H1 (cell line): ENCODE measurements at regions not wholly inside any gene's neighbourhood (a gene's known extent, or its start where the extent isn't known, plus 50 kb on each side); places are given as distances from the start of the nearest gene placed in this dataset.

Experiments used
- CTCF ChIA-PET: fragments of 300-600 bp; sonication (Branson Sonifier 250); formaldehyde crosslinking; loops from one replicate; lab custom pipeline; 2021; ENCODE audit not compliant: partially characterized antibody; lab: Charles Lee
- POLR2A ChIA-PET: fragments of 300-600 bp; sonication (Branson Sonifier 250); formaldehyde crosslinking; loops from one replicate; lab custom pipeline; 2021; ENCODE audit warnings: inconsistent platforms; ENCODE audit not compliant: partially characterized antibody; lab: Charles Lee
- DNase-seq, 2 experiments: peaks; one replicate each; pipeline versions ENCODE4 v3.0.0 to v3.0.0-alpha.2; 2010 to 2022; ENCODE audit warnings: low spot score in 2 of 2, low read depth in 1 of 2, mixed read lengths in 1 of 2
- FAIRE-seq: peaks from 2 replicates; lab custom pipeline; 2011; peaks lifted over from hg19 to GRCh38; lab: Jason Lieb, UNC
- H2AFZ ChIP-seq: 2 replicates; pipeline ENCODE4 v1.8.1; 2012; ENCODE audit warnings: low read length, inconsistent platforms
- H2AK5ac ChIP-seq: 2 replicates; pipeline ENCODE4 v1.6.1; 2013; ENCODE audit warnings: low read depth, low read length
- H2BK120ac ChIP-seq: replicated peaks from 2 replicates; pipeline ENCODE3; 2013; ENCODE audit warnings: low read depth, low read length, inconsistent platforms
- H2BK12ac ChIP-seq: 2 replicates; pipeline ENCODE4 v1.6.1; 2013; ENCODE audit warnings: low read depth, low read length
- H2BK15ac ChIP-seq: 2 replicates; pipeline ENCODE4 v1.6.1; 2013; ENCODE audit warnings: low read length
- H2BK20ac ChIP-seq: 2 replicates; pipeline ENCODE4 v1.6.1; 2013; ENCODE audit warnings: low read length
- H2BK5ac ChIP-seq: 2 replicates; pipeline ENCODE4 v1.6.1; 2013; ENCODE audit warnings: low read depth, low read length
- H3K14ac ChIP-seq: 2 replicates; pipeline ENCODE4 v1.6.1; 2013; ENCODE audit warnings: inconsistent platforms; ENCODE audit not compliant: insufficient read length
- H3K18ac ChIP-seq: 2 replicates; pipeline ENCODE4 v1.6.1; 2013; ENCODE audit warnings: low read length; ENCODE audit errors: extremely low read depth
- H3K23ac ChIP-seq: 2 replicates; pipeline ENCODE4 v1.6.1; 2013; ENCODE audit warnings: inconsistent platforms; ENCODE audit not compliant: insufficient read length
- H3K23me2 ChIP-seq: 2 replicates; pipeline ENCODE4 v1.6.1; 2013; ENCODE audit warnings: low read depth, low read length
- H3K27ac ChIP-seq: 2 replicates; pipeline ENCODE4 v1.6.1; 2011; ENCODE audit warnings: low read depth, low read length, inconsistent platforms
- H3K27me3 ChIP-seq, 4 experiments: replicated peaks in 1 of 4; 1 replicate in 1 of 4; 2 replicates in 3 of 4; pipeline versions ENCODE4 v1.6.1 to v1.8.1; 2011 to 2013; ENCODE audit warnings: low read length in 3 of 4, mild to moderate bottlenecking in 3 of 4, inconsistent platforms in 2 of 4, mixed read lengths in 2 of 4, moderate library complexity in 1 of 4; ENCODE audit not compliant: control insufficient read depth in 3 of 4, insufficient read depth in 3 of 4; ENCODE audit errors: extremely low read depth in 1 of 4
- H3K36me3 ChIP-seq, 4 experiments: 2 replicates each; pipeline versions ENCODE4 v1.6.1 to v1.8.1; 2011 to 2013; ENCODE audit warnings: mild to moderate bottlenecking in 4 of 4, low read length in 3 of 4, moderate library complexity in 2 of 4, control low read depth in 1 of 4, inconsistent platforms in 1 of 4; ENCODE audit not compliant: insufficient read depth in 4 of 4, control insufficient read depth in 2 of 4
- H3K4ac ChIP-seq: replicated peaks from 2 replicates; pipeline ENCODE3; 2013; ENCODE audit warnings: low read length, low read depth, mixed read lengths, inconsistent platforms; ENCODE audit not compliant: insufficient read length
- H3K4me1 ChIP-seq, 4 experiments: replicated peaks in 1 of 4; 1 replicate in 1 of 4; 2 replicates in 3 of 4; pipeline versions ENCODE4 v1.6.1 to v1.8.1; 2011 to 2013; ENCODE audit warnings: low read length in 3 of 4, inconsistent platforms in 2 of 4, mixed read lengths in 1 of 4; ENCODE audit not compliant: insufficient read depth in 4 of 4, control insufficient read depth in 3 of 4
- H3K4me2 ChIP-seq, 2 experiments: 2 replicates each; pipeline versions ENCODE4 v1.6.1 to v1.8.1; 2011 to 2013; ENCODE audit warnings: low read depth in 2 of 2, low read length in 2 of 2, control low read depth in 1 of 2, inconsistent platforms in 1 of 2, mild to moderate bottlenecking in 1 of 2; ENCODE audit not compliant: insufficient read depth in 1 of 2
- H3K4me3 ChIP-seq, 4 experiments: fragments of 200-600, 300-600 bp in 1 of 4; sonication (generic), shearing (Covaris generic), sonication (Bioruptor Twin) in 1 of 4; 2 replicates each; pipeline versions ENCODE4 v1.5.1 to v1.8.1; 2011 to 2016; ENCODE audit warnings: low read length in 4 of 4, low read depth in 3 of 4, control low read depth in 2 of 4, inconsistent platforms in 2 of 4, mild to moderate bottlenecking in 2 of 4, mixed read lengths in 1 of 4, moderate library complexity in 1 of 4; ENCODE audit not compliant: insufficient read depth in 2 of 4; ENCODE audit errors: extremely low read depth in 1 of 4
- H3K56ac ChIP-seq: replicated peaks from 2 replicates; pipeline ENCODE3; 2013; ENCODE audit warnings: low read depth, mild to moderate bottlenecking, mixed read lengths, low read length, inconsistent platforms; ENCODE audit not compliant: insufficient read length
- H3K79me1 ChIP-seq: 2 replicates; pipeline ENCODE4 v1.6.1; 2013; ENCODE audit warnings: low read depth, low read length, control low read depth
- H3K79me2 ChIP-seq, 2 experiments: 2 replicates each; pipeline versions ENCODE4 v1.6.1 to v1.8.1; 2012 to 2013; ENCODE audit warnings: low read length in 2 of 2, mild to moderate bottlenecking in 2 of 2, inconsistent platforms in 1 of 2; ENCODE audit not compliant: insufficient read depth in 2 of 2, control insufficient read depth in 1 of 2
- H3K9ac ChIP-seq, 4 experiments: replicated peaks in 1 of 4; 1 replicate in 1 of 4; 2 replicates in 3 of 4; pipeline versions ENCODE4 v1.6.1 to v1.8.1; 2011 to 2013; ENCODE audit warnings: low read depth in 3 of 4, low read length in 3 of 4, control low read depth in 2 of 4, mild to moderate bottlenecking in 2 of 4, moderate library complexity in 2 of 4, inconsistent platforms in 1 of 4; ENCODE audit errors: extremely low read depth in 1 of 4
- H3K9me3 ChIP-seq, 2 experiments: 2 replicates each; pipeline versions ENCODE4 v1.6.1 to v1.8.1; 2012 to 2013; ENCODE audit warnings: mild to moderate bottlenecking in 2 of 2, moderate library complexity in 2 of 2, control low read depth in 1 of 2, inconsistent platforms in 1 of 2, low read depth in 1 of 2, low read length in 1 of 2, mixed read lengths in 1 of 2; ENCODE audit not compliant: insufficient read depth in 2 of 2
- H4K20me1 ChIP-seq, 2 experiments: replicated peaks in 1 of 2; 2 replicates each; pipeline versions ENCODE3 to v1.8.1; 2011 to 2013; ENCODE audit warnings: inconsistent platforms in 2 of 2, low read length in 2 of 2, mild to moderate bottlenecking in 1 of 2; ENCODE audit not compliant: insufficient read depth in 2 of 2, control insufficient read depth in 1 of 2
- H4K5ac ChIP-seq: 2 replicates; pipeline ENCODE4 v1.6.1; 2013; ENCODE audit warnings: low read length, low read depth, mixed read lengths, inconsistent platforms; ENCODE audit not compliant: insufficient read length
- H4K8ac ChIP-seq: 2 replicates; pipeline ENCODE4 v1.8.0; 2013; ENCODE audit warnings: mild to moderate bottlenecking, moderate library complexity, low read length, inconsistent platforms; ENCODE audit not compliant: insufficient read depth; ENCODE audit errors: extremely low read depth
- H4K91ac ChIP-seq: replicated peaks from 2 replicates; pipeline ENCODE3; 2013; ENCODE audit warnings: low read length, mixed read lengths, inconsistent platforms; ENCODE audit not compliant: insufficient read length
- CHD7 ChIP-seq: fragments of 300-600 bp; sonication (generic); IDR thresholded peaks from 2 replicates; pipeline ENCODE4 v1.7.1; 2012; ENCODE audit warnings: low read length, moderate library complexity, mild to moderate bottlenecking, inconsistent platforms; ENCODE audit not compliant: insufficient replicate concordance
- WGBS, 2 experiments: shearing (Covaris generic) in 1 of 2; methylation state at CpG; one replicate each; pipeline versions ENCODE4 v1.1.6 to v1.1.7; 2013 to 2015; ENCODE audit warnings: low lambda C conversion rate in 2 of 2, mixed read lengths in 2 of 2, inconsistent platforms in 1 of 2, low coverage in 1 of 2, missing lambda C conversion rate in 1 of 2; ENCODE audit not compliant: insufficient replicate concordance in 2 of 2, insufficient coverage in 1 of 2, insufficient read length in 1 of 2; ENCODE audit errors: extremely low coverage in 1 of 2, missing lambda C conversion rate in 1 of 2; 5-methylcytosine and 5-hydroxymethylcytosine counted together

DNA sequence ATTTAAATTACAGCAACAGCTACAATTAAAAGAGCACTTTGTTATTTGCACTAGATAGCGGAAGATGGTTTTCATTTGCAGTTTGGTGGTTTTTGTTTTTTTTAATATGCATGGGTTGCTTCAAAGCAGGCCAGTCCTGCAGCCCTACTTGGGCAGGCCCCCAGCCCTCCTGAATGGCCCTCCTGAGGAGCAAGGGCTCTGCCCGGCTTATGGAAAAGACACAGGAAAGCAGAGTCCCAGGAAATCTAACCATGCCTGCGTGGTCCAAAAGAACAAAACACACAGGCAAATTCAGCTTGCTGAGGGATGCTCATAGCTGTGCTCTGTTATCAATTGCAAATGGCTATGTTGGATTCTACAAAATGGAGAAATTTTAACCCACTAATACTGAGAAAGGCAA, 371.1 kb upstream of the ARID1B start:
- H3K56ac ChIP-seq: no peak overlapping the region
- H3K27ac ChIP-seq: no peak overlapping the region
- no peaks in the 10 kb centered on the region for H3K23me2 ChIP-seq
- ChIA-PET CTCF (interaction anchor here (2.2 kb wide), 1 partner anchor 12 kb away, joined by 4 read pairs; no protein-coding TSS in a partner anchor), POLR2A (no interaction called here)
- no peaks in the 10 kb centered on the region for H3K4me1 ChIP-seq
- FAIRE-seq (peak; percentile 13), DNase-seq (no peak)
- H2AFZ ChIP-seq: 0 out of 2 replicates have a peak overlapping the region, but pooled peaks have one; percentile 78
- no peak overlapping the region for H3K18ac ChIP-seq
- no peak overlapping the region for H2BK5ac ChIP-seq
- 91% methylated on average over 3 of the region's 3 CpGs; no CpG with 5 or more reads in 1 of the 2 experiments for WGBS, 2 experiments
- H4K91ac ChIP-seq: no peak overlapping the region
- no peak overlapping the region for H2AK5ac ChIP-seq
- H3K14ac ChIP-seq: no peak overlapping the region
- no peak overlapping the region for H4K8ac ChIP-seq
- no peak overlapping the region for H2BK12ac ChIP-seq
- H2BK15ac ChIP-seq: no peak overlapping the region
- no peak overlapping the region for H3K4me2 ChIP-seq
- no peak overlapping the region for H3K4ac ChIP-seq
- no peaks in the 10 kb centered on the region for H3K27me3 ChIP-seq
- no peaks in the 10 kb centered on the region for H3K79me2 ChIP-seq
- no peaks in the 10 kb centered on the region for H4K20me1 ChIP-seq
- no peak overlapping the region for H4K5ac ChIP-seq
- H3K36me3 ChIP-seq: no peaks in the 10 kb centered on the region
- no peaks in the 10 kb centered on the region for H3K9me3 ChIP-seq
- H3K23ac ChIP-seq: no peak overlapping the region
- H3K4me3 ChIP-seq: no peak overlapping the region
- no peak overlapping the region for H2BK120ac ChIP-seq
- no peak overlapping the region for H2BK20ac ChIP-seq
- H3K9ac ChIP-seq: no peak overlapping the region
- H3K79me1 ChIP-seq: no peaks in the 10 kb centered on the region
- no peak for TF ChIP-seq CHD7
